CD4-positive, alpha-beta T cell (primary cell): ENCODE measurements at regions not wholly inside any gene's neighbourhood (a gene's known extent, or its start where the extent isn't known, plus 50 kb on each side); places are given as distances from the start of the nearest gene placed in this dataset.

Experiments
- ATAC-seq: fragments of 200-7000 bp; cut with Tn5 transposase; one replicate; pipeline ENCODE4 v1.10.0; 2022; ENCODE audit warnings: mild to moderate bottlenecking; ENCODE audit not compliant: poor library complexity
- CTCF ChIA-PET: fragments of 350-600 bp; sonication (Branson Sonifier 250); formaldehyde crosslinking; loops from one replicate; lab custom pipeline; 2021; ENCODE audit warnings: antibody characterized with exemption, inconsistent platforms; lab: Charles Lee
- POLR2A ChIA-PET: fragments of 350-600 bp; sonication (Branson Sonifier 250); formaldehyde crosslinking; loops from one replicate; lab custom pipeline; 2021; ENCODE audit warnings: antibody characterized with exemption, inconsistent platforms; lab: Charles Lee
- DNase-seq, 14 experiments: peaks; one replicate each; pipeline ENCODE4 v3.0.0-alpha.2; 2013 to 2020; ENCODE audit warnings: mixed read lengths in 2 of 14
- H3K27ac ChIP-seq, 2 donors: one replicate each; pipeline versions ENCODE4 v1.5.1 to v1.7.0; 2013; ENCODE audit warnings: low read length in 2 of 2, low read depth in 1 of 2, mild to moderate bottlenecking in 1 of 2
- H3K27me3 ChIP-seq, 2 experiments: 1 replicate in 1 of 2; 2 replicates in 1 of 2; pipeline versions ENCODE4 v1.6.1 to v1.7.0; 2013; ENCODE audit warnings: low read length in 2 of 2, control low read depth in 1 of 2, mild to moderate bottlenecking in 1 of 2, moderate library complexity in 1 of 2; ENCODE audit not compliant: insufficient read depth in 2 of 2, control insufficient read depth in 1 of 2
- H3K36me3 ChIP-seq: one replicate; pipeline ENCODE4 v1.6.1; 2013; ENCODE audit warnings: low read length, control low read depth; ENCODE audit not compliant: insufficient read depth
- H3K4me1 ChIP-seq: one replicate; pipeline ENCODE4 v1.6.1; 2013; ENCODE audit warnings: low read length, control low read depth; ENCODE audit not compliant: insufficient read depth
- H3K4me3 ChIP-seq: one replicate; pipeline ENCODE4 v1.5.1; 2013; ENCODE audit warnings: mild to moderate bottlenecking, low read length, moderate library complexity
- H3K9me3 ChIP-seq, 2 experiments: 1 replicate in 1 of 2; 2 replicates in 1 of 2; pipeline versions ENCODE4 v1.6.1 to v1.7.0; 2013; ENCODE audit warnings: low read length in 2 of 2, mild to moderate bottlenecking in 2 of 2, control low read depth in 1 of 2, moderate library complexity in 1 of 2; ENCODE audit not compliant: control insufficient read depth in 1 of 2, insufficient read depth in 1 of 2
- H3K27ac Mint-ChIP-seq: one replicate; pipeline ENCODE4 v1.8.0; 2020; ENCODE audit warnings: mixed read lengths
- H3K27me3 Mint-ChIP-seq: one replicate; pipeline ENCODE4 v1.8.0; 2021; ENCODE audit warnings: mixed read lengths
- H3K36me3 Mint-ChIP-seq: one replicate; pipeline ENCODE4 v1.8.0; 2021; ENCODE audit warnings: low read depth, mixed read lengths
- H3K4me1 Mint-ChIP-seq: one replicate; pipeline ENCODE4 v1.8.0; 2021; ENCODE audit warnings: low read depth, mixed read lengths
- H3K4me3 Mint-ChIP-seq: one replicate; pipeline ENCODE4 v1.8.0; 2020; ENCODE audit warnings: mild to moderate bottlenecking, mixed read lengths
- H3K9me3 Mint-ChIP-seq: one replicate; pipeline ENCODE4 v1.8.0; 2020; ENCODE audit warnings: mixed read lengths
- intact Hi-C, 2 experiments: fragments of 100-400 bp; cut with DNase I in 1 of 2; cut with micrococcal nuclease in 1 of 2; formaldehyde crosslinking; loops; one replicate each; pipeline versions ENCODE4 v1.15.1 to v1.9.0; 2023 to 2025; cut with DNase I, micrococcal nuclease
- TF ChIP-seq, protein P1 (sequence below): fragments of 200-600 bp; IDR thresholded peaks from one replicate; pipeline ENCODE4 v1.8.0; 2022; ENCODE audit warnings: antibody characterized with exemption, mild to moderate bottlenecking

GRCh38 chr6:41996997-41997396, 53.3 kb upstream of the TAF8 start:
- H3K36me3 ChIP-seq, result peaks cover 53% of the 10 kb centered on the region
- Mint-ChIP-seq H3K27ac (peak overlapping the region; percentile 66), H3K9me3 (no peaks in the 10 kb centered on the region), H3K4me3 (no peak overlapping the region), H3K36me3 (peaks cover 73% of the 10 kb centered on the region), H3K27me3 (no peaks in the 10 kb centered on the region), H3K4me1 (peaks cover 47% of the 10 kb centered on the region)
- H3K27ac ChIP-seq, result peak overlapping the region in 1 of 2 donors; percentile 0
- H3K4me3 ChIP-seq, result no peak overlapping the region
- ChIA-PET CTCF (interaction anchor here (0.9 to 1.4 kb wide), 2 partner anchors 9 to 13 kb away, joined by 4 to 6 read pairs; no protein-coding TSS in a partner anchor), POLR2A (interaction anchor here (0.6 kb wide), 1 partner anchor 12 kb away, joined by 3 read pairs; no protein-coding TSS in a partner anchor)
- no peaks in the 10 kb centered on the region for H3K27me3 ChIP-seq
- DNase-seq, result no peak
- peaks cover 24% of the 10 kb centered on the region for H3K4me1 ChIP-seq
- TF ChIP-seq, protein P1, sequence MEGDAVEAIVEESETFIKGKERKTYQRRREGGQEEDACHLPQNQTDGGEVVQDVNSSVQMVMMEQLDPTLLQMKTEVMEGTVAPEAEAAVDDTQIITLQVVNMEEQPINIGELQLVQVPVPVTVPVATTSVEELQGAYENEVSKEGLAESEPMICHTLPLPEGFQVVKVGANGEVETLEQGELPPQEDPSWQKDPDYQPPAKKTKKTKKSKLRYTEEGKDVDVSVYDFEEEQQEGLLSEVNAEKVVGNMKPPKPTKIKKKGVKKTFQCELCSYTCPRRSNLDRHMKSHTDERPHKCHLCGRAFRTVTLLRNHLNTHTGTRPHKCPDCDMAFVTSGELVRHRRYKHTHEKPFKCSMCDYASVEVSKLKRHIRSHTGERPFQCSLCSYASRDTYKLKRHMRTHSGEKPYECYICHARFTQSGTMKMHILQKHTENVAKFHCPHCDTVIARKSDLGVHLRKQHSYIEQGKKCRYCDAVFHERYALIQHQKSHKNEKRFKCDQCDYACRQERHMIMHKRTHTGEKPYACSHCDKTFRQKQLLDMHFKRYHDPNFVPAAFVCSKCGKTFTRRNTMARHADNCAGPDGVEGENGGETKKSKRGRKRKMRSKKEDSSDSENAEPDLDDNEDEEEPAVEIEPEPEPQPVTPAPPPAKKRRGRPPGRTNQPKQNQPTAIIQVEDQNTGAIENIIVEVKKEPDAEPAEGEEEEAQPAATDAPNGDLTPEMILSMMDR, result no peak
- no peaks in the 10 kb centered on the region for H3K9me3 ChIP-seq
- no peak for ATAC-seq
- intact Hi-C loops, result no loop called here

DNA sequence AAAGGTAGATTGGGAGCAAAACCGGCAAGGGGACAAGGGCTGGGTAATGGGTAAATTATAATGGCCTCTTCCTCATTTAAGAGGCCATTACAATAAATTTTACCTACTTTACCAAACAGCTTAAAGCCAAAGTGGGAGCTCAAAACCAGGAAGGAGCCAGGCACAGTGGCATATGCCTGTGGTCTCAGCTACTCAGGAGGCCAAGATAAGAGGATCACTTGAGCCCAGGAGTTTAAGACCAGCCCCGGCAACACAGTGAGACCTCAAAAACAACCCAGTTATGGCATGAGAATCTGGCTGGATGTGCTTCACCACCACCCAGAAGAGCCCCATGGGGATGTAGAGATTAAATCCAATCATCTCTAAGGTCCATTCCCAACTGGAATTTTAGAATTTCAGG, 52.9 kb upstream of the TAF8 start:
- TF ChIP-seq, protein P1, result no peak
- peak overlapping the region; percentile 66 for H3K27ac Mint-ChIP-seq
- Histone ChIP-seq H3K36me3 (peaks cover 55% of the 10 kb centered on the region), H3K27ac (peak overlapping the region in 1 of 2 donors; percentile 0), H3K9me3 (no peaks in the 10 kb centered on the region), H3K4me1 (peaks cover 24% of the 10 kb centered on the region), H3K27me3 (no peaks in the 10 kb centered on the region), H3K4me3 (no peak overlapping the region)
- no peaks in the 10 kb centered on the region for H3K9me3 Mint-ChIP-seq
- no peaks in the 10 kb centered on the region for H3K27me3 Mint-ChIP-seq
- CTCF ChIA-PET, result interaction anchor here (1.4 kb wide), 1 partner anchor 12 kb away, joined by 6 read pairs; no protein-coding TSS in a partner anchor
- POLR2A ChIA-PET, result no interaction called here
- H3K4me1 Mint-ChIP-seq, result peaks cover 47% of the 10 kb centered on the region
- intact Hi-C loops, result no loop called here
- H3K4me3 Mint-ChIP-seq, result no peak overlapping the region
- peaks cover 73% of the 10 kb centered on the region for H3K36me3 Mint-ChIP-seq
- no peak for DNase-seq
- no peak for ATAC-seq
